GM23248 (cell line): ENCODE measurements at regions not wholly inside any gene's neighbourhood (a gene's known extent, or its start where the extent isn't known, plus 50 kb on each side); places are given as distances from the start of the nearest gene placed in this dataset.

Source experiments
- DNase-seq: peaks from one replicate; pipeline ENCODE4 v3.0.0-alpha.2; 2015
- H2AFZ ChIP-seq: fragments of 200-600 bp; sonication (generic); 2 replicates; pipeline ENCODE4 v1.6.1; 2016; ENCODE audit warnings: antibody characterized with exemption
- H3F3A ChIP-seq: fragments of 200-600 bp; sonication (generic); 2 replicates; pipeline ENCODE4 v1.6.1; 2016; ENCODE audit warnings: mild to moderate bottlenecking, antibody characterized with exemption, mixed run types; ENCODE audit not compliant: insufficient read depth
- H3K27ac ChIP-seq: fragments of 200-600 bp; sonication (generic); 2 replicates; pipeline ENCODE4 v1.5.1; 2016; ENCODE audit warnings: mild to moderate bottlenecking
- H3K27me3 ChIP-seq: fragments of 200-600 bp; sonication (generic); replicated peaks from 2 replicates; pipeline ENCODE4 v1.6.1; 2016; ENCODE audit warnings: mild to moderate bottlenecking; ENCODE audit not compliant: insufficient read depth
- H3K36me3 ChIP-seq: fragments of 200-600 bp; sonication (generic); 2 replicates; pipeline ENCODE4 v1.6.1; 2016; ENCODE audit warnings: low read depth, mild to moderate bottlenecking
- H3K4me1 ChIP-seq: fragments of 200-600 bp; sonication (generic); 2 replicates; pipeline ENCODE4 v1.6.1; 2016; ENCODE audit warnings: mild to moderate bottlenecking; ENCODE audit not compliant: insufficient read depth
- H3K4me2 ChIP-seq: fragments of 200-600 bp; sonication (generic); one replicate; pipeline ENCODE4 v1.6.1; 2016; ENCODE audit warnings: mild to moderate bottlenecking; ENCODE audit not compliant: unreplicated experiment
- H3K4me3 ChIP-seq: fragments of 200-600 bp; sonication (generic); 2 replicates; pipeline ENCODE4 v1.5.1; 2016; ENCODE audit warnings: mild to moderate bottlenecking
- H3K79me2 ChIP-seq: fragments of 200-600 bp; sonication (generic); 2 replicates; pipeline ENCODE4 v1.6.1; 2016; ENCODE audit warnings: mild to moderate bottlenecking; ENCODE audit not compliant: insufficient read depth
- H3K9ac ChIP-seq: fragments of 200-600 bp; sonication (generic); 2 replicates; pipeline ENCODE4 v1.6.1; 2016; ENCODE audit warnings: mild to moderate bottlenecking
- H3K9me2 ChIP-seq: fragments of 200-600 bp; sonication (generic); 2 replicates; pipeline ENCODE4 v1.6.1; 2016; ENCODE audit warnings: mixed run types, mild to moderate bottlenecking, moderate library complexity; ENCODE audit not compliant: insufficient read depth
- H3K9me3 ChIP-seq: fragments of 200-600 bp; sonication (generic); one replicate; pipeline ENCODE4 v1.6.1; 2017; ENCODE audit warnings: low read depth
- H4K20me1 ChIP-seq: fragments of 200-600 bp; sonication (generic); 2 replicates; pipeline ENCODE4 v1.6.0; 2016; ENCODE audit not compliant: insufficient read depth
- EZH2 ChIP-seq: fragments of 200-600 bp; sonication (generic); IDR thresholded peaks from 2 replicates; pipeline ENCODE4 v1.6.1; 2018; ENCODE audit warnings: antibody characterized with exemption, mild to moderate bottlenecking; ENCODE audit not compliant: insufficient read depth, poor library complexity, severe bottlenecking
- EZH2phosphoT487 ChIP-seq: fragments of 200-600 bp; sonication (generic); IDR thresholded peaks from 2 replicates; pipeline ENCODE4 v1.6.1; 2018; ENCODE audit warnings: antibody characterized with exemption, moderate library complexity, mild to moderate bottlenecking, low read depth; ENCODE audit not compliant: insufficient read depth
- WGBS, 2 experiments: methylation state at CpG; one replicate each; pipeline ENCODE4 v1.1.6; 2015 to 2017; ENCODE audit warnings: low lambda C conversion rate in 2 of 2, low coverage in 1 of 2; ENCODE audit errors: missing lambda C conversion rate in 2 of 2; 5-methylcytosine and 5-hydroxymethylcytosine counted together
- in situ Hi-C: fragments of 300-500 bp; cut with MboI; formaldehyde crosslinking; loops from 2 replicates; pipeline ENCODE4 v1.15.0; 2020

DNA sequence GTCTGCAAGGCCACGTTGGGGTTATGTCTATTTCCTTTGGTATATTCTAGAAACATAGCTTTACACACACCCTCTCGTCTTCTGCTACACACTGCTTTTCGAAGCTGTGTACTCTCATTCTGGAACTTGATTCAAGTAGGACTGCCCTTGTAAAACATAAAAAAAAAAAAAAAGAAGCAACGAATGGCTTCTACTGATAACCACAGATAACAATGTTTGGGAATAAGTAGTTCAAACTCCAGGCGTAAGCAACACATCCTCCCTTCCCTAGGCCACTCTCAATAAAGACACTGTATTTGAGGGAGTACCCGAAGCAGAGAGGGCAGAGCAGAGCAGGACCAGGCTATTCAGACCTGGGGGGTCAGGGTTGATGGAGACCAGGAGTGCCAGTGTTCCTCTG, 496.7 kb downstream of the MATN1 start:
- Histone ChIP-seq H3K9me2 (no peaks in the 10 kb centered on the region), H3K4me3 (no peak overlapping the region), H3K27ac (no peak overlapping the region), H3K9me3 (no peaks in the 10 kb centered on the region), H3K79me2 (no peaks in the 10 kb centered on the region), H3K27me3 (no peaks in the 10 kb centered on the region; the same call in 1 of the 2 replicates), H4K20me1 (no peaks in the 10 kb centered on the region), H2AFZ (no peak overlapping the region), H3K9ac (no peak overlapping the region), H3K36me3 (no peaks in the 10 kb centered on the region), H3K4me1 (no peaks in the 10 kb centered on the region), H3F3A (no peaks in the 10 kb centered on the region), H3K4me2 (no peak overlapping the region)
- no peak for TF ChIP-seq EZH2phosphoT487
- TF ChIP-seq EZH2: no peak
- WGBS, 2 experiments: 22 to 30% methylated on average over 6 of the region's 6 CpGs
- in situ Hi-C loops: no loop called here
- DNase-seq: no peak

DNA sequence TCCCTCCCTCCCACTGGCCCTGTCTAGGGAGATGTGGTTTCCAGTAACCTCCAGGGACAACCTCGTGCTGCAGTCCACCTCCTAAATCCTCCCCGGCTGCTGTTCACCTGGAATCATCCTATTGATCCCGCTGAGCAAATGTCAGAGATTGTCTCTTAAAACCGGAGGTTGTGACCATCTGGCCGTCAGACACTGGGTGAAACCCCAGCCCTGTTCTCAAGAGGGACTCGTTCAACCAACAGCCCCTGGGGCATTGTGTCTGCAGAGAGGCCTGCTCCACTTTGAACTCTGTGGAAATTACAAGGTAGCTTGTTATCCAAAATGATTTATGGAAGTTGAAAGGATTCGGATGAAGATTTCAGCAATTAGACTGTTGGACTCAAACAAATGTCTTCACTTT, 498.0 kb downstream of the MATN1 start:
- Histone ChIP-seq H3K4me2 (no peak overlapping the region), H3K4me3 (no peak overlapping the region), H4K20me1 (no peaks in the 10 kb centered on the region), H3K27ac (no peak overlapping the region), H3K79me2 (no peaks in the 10 kb centered on the region), H3K9ac (no peak overlapping the region), H3K36me3 (no peaks in the 10 kb centered on the region), H3K4me1 (no peaks in the 10 kb centered on the region), H3K27me3 (peaks cover 5% of the 10 kb centered on the region; the same call in 1 of the 2 replicates), H3F3A (no peaks in the 10 kb centered on the region), H3K9me2 (no peaks in the 10 kb centered on the region), H2AFZ (no peak overlapping the region), H3K9me3 (no peaks in the 10 kb centered on the region)
- in situ Hi-C loops: no loop called here
- no peak for TF ChIP-seq EZH2phosphoT487
- no peak for TF ChIP-seq EZH2
- DNase-seq: no peak
- 37 to 40% methylated on average over 7 of the region's 7 CpGs for WGBS, 2 experiments

DNA sequence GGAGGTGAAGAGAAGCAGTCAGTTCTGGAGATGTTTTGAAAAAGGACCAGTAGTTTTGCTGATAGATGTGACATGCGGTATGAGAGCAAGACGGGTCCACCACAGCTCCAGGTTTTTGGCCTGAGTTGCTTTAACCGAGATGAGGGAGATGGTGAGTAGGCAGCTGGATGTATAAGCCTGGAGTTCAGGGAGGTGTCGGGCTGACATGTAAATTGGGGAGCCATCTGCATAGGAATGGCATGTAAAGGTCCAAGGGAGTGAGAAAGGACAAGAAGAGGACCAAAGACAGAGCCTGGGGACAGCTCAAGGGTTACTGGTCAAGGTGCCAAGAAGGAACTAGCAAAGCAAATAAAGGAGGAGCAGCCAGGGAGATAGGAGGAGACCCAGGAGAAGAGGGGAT, 503.7 kb downstream of the MATN1 start:
- TF ChIP-seq EZH2phosphoT487 (no peak), EZH2 (no peak)
- Histone ChIP-seq H3K9me2 (no peaks in the 10 kb centered on the region), H4K20me1 (no peaks in the 10 kb centered on the region), H3K27me3 (peaks cover 17% of the 10 kb centered on the region), H3K36me3 (no peaks in the 10 kb centered on the region), H2AFZ (no peak overlapping the region), H3K4me1 (no peaks in the 10 kb centered on the region), H3K9me3 (no peaks in the 10 kb centered on the region), H3F3A (peaks cover 5% of the 10 kb centered on the region; the same call in 1 of the 2 replicates), H3K27ac (no peak overlapping the region), H3K9ac (no peak overlapping the region), H3K4me3 (no peak overlapping the region), H3K4me2 (no peak overlapping the region), H3K79me2 (no peaks in the 10 kb centered on the region)
- WGBS, 2 experiments: 31 to 34% methylated on average over 4 of the region's 4 CpGs
- in situ Hi-C loops: no loop called here
- no peak for DNase-seq

DNA sequence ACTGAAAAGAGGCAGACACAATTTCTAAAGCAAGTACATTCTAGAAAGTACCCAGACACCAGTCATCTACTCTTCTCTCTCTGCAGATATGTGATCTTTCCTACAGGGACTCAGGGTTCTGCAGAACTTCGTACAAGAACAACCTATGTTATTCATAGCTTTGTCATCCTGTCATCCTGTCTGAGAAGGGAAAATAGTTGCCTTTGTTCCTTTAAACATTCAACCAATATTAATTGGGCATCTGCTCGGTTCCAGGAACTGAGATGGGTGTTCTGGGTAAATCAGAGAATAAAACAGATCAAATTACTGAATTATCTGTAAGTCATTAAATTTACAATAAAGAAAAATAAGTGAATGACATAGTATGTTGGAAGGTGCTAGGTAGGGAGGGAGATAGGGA, 504.9 kb downstream of the MATN1 start:
- whole genome bisulfite sequencing, 2 experiments: 7 to 11% methylated on average over 2 of the region's 2 CpGs

DNA sequence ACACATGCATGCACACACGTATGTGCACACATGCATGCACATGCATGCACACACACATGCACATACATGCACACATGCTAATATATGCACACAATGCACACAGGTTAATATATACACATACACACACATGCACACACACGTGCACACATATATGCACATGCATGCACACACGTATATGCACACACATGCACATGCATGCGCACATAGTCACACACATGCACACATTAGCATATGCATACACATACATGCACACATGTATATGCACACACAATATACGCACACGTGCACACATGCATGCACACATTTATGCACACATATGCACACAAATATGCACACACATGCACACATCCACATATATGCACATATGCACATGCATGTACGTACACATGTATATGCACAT, 506.8 kb downstream of the MATN1 start:
- H3K27me3 ChIP-seq: peaks cover 17% of the 10 kb centered on the region
- no peak overlapping the region for H3K9ac ChIP-seq
- no peaks in the 10 kb centered on the region for H3K4me1 ChIP-seq

More for the DNA sequence above, 504.9 kb downstream of the MATN1 start:
- no peaks in the 10 kb centered on the region for H3K9me2 ChIP-seq
- no peaks in the 10 kb centered on the region for H4K20me1 ChIP-seq
- H3K4me2 ChIP-seq: no peak overlapping the region
- TF ChIP-seq EZH2 (no peak), EZH2phosphoT487 (no peak)
- peaks cover 17% of the 10 kb centered on the region for H3K27me3 ChIP-seq
- no peak for DNase-seq
- no peak overlapping the region for H2AFZ ChIP-seq
- no peaks in the 10 kb centered on the region for H3K79me2 ChIP-seq
- H3K36me3 ChIP-seq: no peaks in the 10 kb centered on the region
- peaks cover 5% of the 10 kb centered on the region; the same call in 1 of the 2 replicates for H3F3A ChIP-seq
- no peak overlapping the region for H3K27ac ChIP-seq
- H3K4me1 ChIP-seq: no peaks in the 10 kb centered on the region
- H3K9ac ChIP-seq: no peak overlapping the region
- in situ Hi-C loops: no loop called here
- H3K9me3 ChIP-seq: no peaks in the 10 kb centered on the region
- no peak overlapping the region for H3K4me3 ChIP-seq

More for the DNA sequence above, 506.8 kb downstream of the MATN1 start:
- Histone ChIP-seq H2AFZ (no peak overlapping the region), H4K20me1 (no peaks in the 10 kb centered on the region), H3K27ac (no peak overlapping the region), H3K4me3 (no peak overlapping the region), H3K4me2 (no peak overlapping the region), H3K79me2 (no peaks in the 10 kb centered on the region), H3K9me2 (no peaks in the 10 kb centered on the region), H3K9me3 (no peaks in the 10 kb centered on the region), H3F3A (peaks cover 5% of the 10 kb centered on the region; the same call in 1 of the 2 replicates), H3K36me3 (no peaks in the 10 kb centered on the region)
- TF ChIP-seq EZH2phosphoT487: no peak
- TF ChIP-seq EZH2: no peak
- 67 to 68% methylated on average over 7 of the region's 7 CpGs for WGBS, 2 experiments
- no peak for DNase-seq
- in situ Hi-C loops: no loop called here
